ENCODE measurements at regions not wholly inside any gene's neighbourhood (a gene's known extent, or its start where the extent isn't known, plus 50 kb on each side); places are given as distances from the start of the nearest gene placed in this dataset.

DNA sequence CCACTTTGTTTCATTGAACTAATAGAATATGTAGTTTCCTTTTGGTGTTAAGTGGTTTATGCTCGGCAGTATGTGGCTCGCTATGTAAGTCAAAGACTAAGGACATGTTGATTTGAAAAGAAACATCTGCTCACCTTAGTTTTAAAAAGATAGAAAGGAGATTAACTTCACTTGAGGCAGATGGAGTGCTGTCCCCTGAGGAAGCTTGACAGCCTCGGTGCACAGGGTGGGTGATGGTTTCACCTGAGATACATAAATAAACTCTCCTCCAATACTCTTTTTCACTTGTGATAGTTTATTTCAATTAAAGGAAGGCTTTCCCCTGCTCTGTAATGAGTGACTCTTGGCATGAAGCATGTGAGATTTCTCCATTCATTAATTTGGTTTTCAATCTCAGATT is 70.8 kb upstream of the FMN2 start:
- TF ChIP-seq, protein P1, sequence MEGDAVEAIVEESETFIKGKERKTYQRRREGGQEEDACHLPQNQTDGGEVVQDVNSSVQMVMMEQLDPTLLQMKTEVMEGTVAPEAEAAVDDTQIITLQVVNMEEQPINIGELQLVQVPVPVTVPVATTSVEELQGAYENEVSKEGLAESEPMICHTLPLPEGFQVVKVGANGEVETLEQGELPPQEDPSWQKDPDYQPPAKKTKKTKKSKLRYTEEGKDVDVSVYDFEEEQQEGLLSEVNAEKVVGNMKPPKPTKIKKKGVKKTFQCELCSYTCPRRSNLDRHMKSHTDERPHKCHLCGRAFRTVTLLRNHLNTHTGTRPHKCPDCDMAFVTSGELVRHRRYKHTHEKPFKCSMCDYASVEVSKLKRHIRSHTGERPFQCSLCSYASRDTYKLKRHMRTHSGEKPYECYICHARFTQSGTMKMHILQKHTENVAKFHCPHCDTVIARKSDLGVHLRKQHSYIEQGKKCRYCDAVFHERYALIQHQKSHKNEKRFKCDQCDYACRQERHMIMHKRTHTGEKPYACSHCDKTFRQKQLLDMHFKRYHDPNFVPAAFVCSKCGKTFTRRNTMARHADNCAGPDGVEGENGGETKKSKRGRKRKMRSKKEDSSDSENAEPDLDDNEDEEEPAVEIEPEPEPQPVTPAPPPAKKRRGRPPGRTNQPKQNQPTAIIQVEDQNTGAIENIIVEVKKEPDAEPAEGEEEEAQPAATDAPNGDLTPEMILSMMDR (optimal IDR thresholded peaks at IDR 0.05 in 1 of 3, IDR thresholded peaks at IDR 0.05 in 1 of 3, conservative IDR thresholded peaks at IDR 0.05 in 1 of 3; ENCODE audit: extremely low read depth in 1 of 3, insufficient read depth in 2 of 3, low read length in 3 of 3) = no peak
- no peak for TF ChIP-seq EZH2 (IDR thresholded peaks at IDR 0.05; ENCODE audit: low read length)

Measured in keratinocyte (primary cell).